ENCODE measurements at regions not wholly inside any gene's neighbourhood (a gene's known extent, or its start where the extent isn't known, plus 50 kb on each side); places are given as distances from the start of the nearest gene placed in this dataset.

- no peak for TF ChIP-seq POLR2A (IDR thresholded peaks at IDR 0.05; ENCODE audit: low read depth, low read length)
- FAIRE-seq (no peak), DNase-seq (ENCODE audit: insufficient read length, low spot score) (no peak)
Observed at GRCh38 chr14:50053935-50054334, 62.4 kb downstream of the VCPKMT start.

GRCh38 chr14:50055461-50056228 is 60.7 kb downstream of the VCPKMT start:
- no peak for TF ChIP-seq POLR2A (IDR thresholded peaks at IDR 0.05; ENCODE audit: low read depth, low read length)
- DNase-seq (ENCODE audit: insufficient read length, low spot score) (no peak), FAIRE-seq (no peak)

GRCh38 chr14:50056435-50056834 is 59.9 kb downstream of the VCPKMT start:
- no peak for TF ChIP-seq POLR2A (IDR thresholded peaks at IDR 0.05; ENCODE audit: low read depth, low read length)
- DNase-seq (ENCODE audit: insufficient read length, low spot score), result no peak
- FAIRE-seq, result no peak

- FAIRE-seq (no peak), DNase-seq (ENCODE audit: insufficient read length, low spot score) (no peak)
- TF ChIP-seq POLR2A (IDR thresholded peaks at IDR 0.05; ENCODE audit: low read depth, low read length), result no peak
Observed at GRCh38 chr14:50057331-50057730, 59.0 kb downstream of the VCPKMT start.

GRCh38 chr14:50058113-50058512 is 58.3 kb downstream of the VCPKMT start:
- DNase-seq (ENCODE audit: insufficient read length, low spot score), result no peak
- FAIRE-seq, result no peak
- TF ChIP-seq POLR2A (IDR thresholded peaks at IDR 0.05; ENCODE audit: low read depth, low read length), result no peak
